C4-2B (cell line): ENCODE measurements at regions not wholly inside any gene's neighbourhood (a gene's known extent, or its start where the extent isn't known, plus 50 kb on each side); places are given as distances from the start of the nearest gene placed in this dataset.

Experiments
- CTCF ChIP-seq: fragments of 450-650 bp; conservative IDR thresholded peaks from 2 replicates; pipeline ENCODE4 v1.5.1; 2017; ENCODE audit warnings: mild to moderate bottlenecking
- ZFX ChIP-seq: fragments of 450-650 bp; IDR thresholded peaks from 2 replicates; pipeline ENCODE4 v1.6.1; 2017

GRCh38 chr10:78200686-78201085, 167.0 kb downstream of the RPS24 start:
- TF ChIP-seq CTCF (no peak), ZFX (no peak)
